GM12872 (cell line): ENCODE measurements at regions not wholly inside any gene's neighbourhood (a gene's known extent, or its start where the extent isn't known, plus 50 kb on each side); places are given as distances from the start of the nearest gene placed in this dataset.

ENCODE experiments used
- CTCF ChIP-seq: IDR thresholded peaks from 3 replicates; pipeline ENCODE4 v1.5.1; 2011; ENCODE audit warnings: low read depth, mild to moderate bottlenecking, low read length, moderate library complexity; ENCODE audit not compliant: insufficient read depth

- TF ChIP-seq CTCF = no peak
These were observed 178.8 kb upstream of the MKLN1 start for GRCh38 chr7:131148708-131149428.

GRCh38 chr7:131149429-131149773 lies 178.3 kb upstream of the MKLN1 start:
- no peak for TF ChIP-seq CTCF

GRCh38 chr7:131149840-131150239 lies 177.8 kb upstream of the MKLN1 start:
- TF ChIP-seq CTCF = no peak

GRCh38 chr7:131151034-131151433 lies 176.6 kb upstream of the MKLN1 start:
- no peak for TF ChIP-seq CTCF

- TF ChIP-seq CTCF = no peak
These were observed 174.9 kb upstream of the MKLN1 start for GRCh38 chr7:131152766-131153165.

GRCh38 chr7:131154380-131154779 lies 173.3 kb upstream of the MKLN1 start:
- TF ChIP-seq CTCF = no peak

GRCh38 chr7:131157530-131158243 lies 170.0 kb upstream of the MKLN1 start:
- no peak for TF ChIP-seq CTCF
